CD1c-positive myeloid dendritic cell (primary cell): ENCODE measurements at regions not wholly inside any gene's neighbourhood (a gene's known extent, or its start where the extent isn't known, plus 50 kb on each side); places are given as distances from the start of the nearest gene placed in this dataset.
"Not testable (repeated sequence)": the region's sequence is repeated elsewhere in the genome, so short reads cannot be mapped to it uniquely, and the experiment has no call there.

ENCODE experiments used
- DNase-seq: peaks from one replicate; pipeline ENCODE4 v3.0.0-alpha.2; 2016; ENCODE audit errors: extremely low spot score

- DNase-seq, result no peak
These were observed 107.6 kb downstream of the SOX1 start for GRCh38 chr13:112174476-112175110.

- DNase-seq, result no peak
These were observed 108.5 kb downstream of the SOX1 start for GRCh38 chr13:112175162-112176075.

- not testable (repeated sequence) for DNase-seq
These were observed 109.5 kb downstream of the SOX1 start for GRCh38 chr13:112176141-112177119.

- DNase-seq, result no peak
These were observed 110.7 kb downstream of the SOX1 start for GRCh38 chr13:112177450-112178288.

GRCh38 chr13:112178769-112179168, 111.8 kb downstream of the SOX1 start:
- DNase-seq, result no peak

GRCh38 chr13:112179421-112179820, 112.5 kb downstream of the SOX1 start:
- DNase-seq, result no peak

GRCh38 chr13:112179995-112180394, 113.0 kb downstream of the SOX1 start:
- DNase-seq, result no peak

- DNase-seq, result no peak
These were observed 114.6 kb downstream of the SOX1 start for GRCh38 chr13:112181336-112182067.

- no peak for DNase-seq
These were observed 115.3 kb downstream of the SOX1 start for GRCh38 chr13:112182251-112182650.

- peak; percentile 42 for DNase-seq
These were observed 116.0 kb downstream of the SOX1 start for GRCh38 chr13:112182846-112183531.

- no peak for DNase-seq
These were observed 116.7 kb downstream of the SOX1 start for GRCh38 chr13:112183532-112184090.

GRCh38 chr13:112184261-112184660, 117.3 kb downstream of the SOX1 start:
- no peak for DNase-seq

GRCh38 chr13:112184851-112185371, 118.0 kb downstream of the SOX1 start:
- no peak for DNase-seq

GRCh38 chr13:112185466-112185865, 118.5 kb downstream of the SOX1 start:
- no peak for DNase-seq

GRCh38 chr13:112186091-112186490, 119.1 kb downstream of the SOX1 start:
- no peak for DNase-seq

GRCh38 chr13:112187527-112188297, 120.8 kb downstream of the SOX1 start:
- DNase-seq, result no peak

GRCh38 chr13:112188298-112188610, 121.3 kb downstream of the SOX1 start:
- no peak for DNase-seq

GRCh38 chr13:112193463-112194166, 126.7 kb downstream of the SOX1 start:
- DNase-seq, result no peak
